IMR-90 (cell line): ENCODE measurements at regions not wholly inside any gene's neighbourhood (a gene's known extent, or its start where the extent isn't known, plus 50 kb on each side); places are given as distances from the start of the nearest gene placed in this dataset.

ENCODE experiments used
- ATAC-seq: fragments of 200-7000 bp; cut with Tn5 transposase; 2 replicates; pipeline ENCODE4 v1.9.1; 2020; ENCODE audit warnings: low read depth, mild to moderate bottlenecking, moderate library complexity
- BruUV-seq: library from RNA; stranded (reverse); fragments of 400-500 nt; replicated peaks from 2 replicates; lab custom pipeline; 2021; lab: Mats Ljungman, UMichigan
- CTCF ChIA-PET: fragments of 300-600 bp; formaldehyde crosslinking; extraction: SDS; loops from one replicate; lab custom pipeline; 2021; ENCODE audit warnings: antibody characterized with exemption; lab: Yijun Ruan, JAX
- POLR2A ChIA-PET: fragments of 300-600 bp; sonication (Branson Sonifier 250); formaldehyde crosslinking; loops from one replicate; lab custom pipeline; 2022; ENCODE audit warnings: antibody characterized with exemption; ENCODE audit not compliant: unreplicated experiment; lab: Charles Lee
- DNase-seq: peaks from one replicate; pipeline ENCODE4 v3.0.0; 2013
- H2AFZ ChIP-seq: replicated peaks from 2 replicates; pipeline ENCODE3; 2013; ENCODE audit warnings: low read length, mild to moderate bottlenecking; ENCODE audit not compliant: poor library complexity
- H2AK5ac ChIP-seq: 2 replicates; pipeline ENCODE4 v1.6.1; 2013; ENCODE audit warnings: low read depth, low read length, inconsistent platforms
- H2AK9ac ChIP-seq: replicated peaks from 2 replicates; pipeline ENCODE3; 2013; ENCODE audit warnings: mild to moderate bottlenecking, low read depth, low read length, moderate library complexity; ENCODE audit not compliant: poor library complexity
- H2BK120ac ChIP-seq: 2 replicates; pipeline ENCODE4 v1.6.1; 2013; ENCODE audit warnings: low read depth, low read length, inconsistent platforms
- H2BK15ac ChIP-seq: 3 replicates; pipeline ENCODE4 v1.6.1; 2013; ENCODE audit warnings: low read depth, low read length, inconsistent platforms
- H2BK20ac ChIP-seq: 2 replicates; pipeline ENCODE4 v1.6.1; 2013; ENCODE audit warnings: low read depth, mild to moderate bottlenecking, inconsistent platforms, low read length, moderate library complexity
- H2BK5ac ChIP-seq: 2 replicates; pipeline ENCODE4 v1.6.1; 2013; ENCODE audit warnings: mild to moderate bottlenecking, low read depth, low read length, inconsistent platforms; ENCODE audit not compliant: poor library complexity, severe bottlenecking
- H3K14ac ChIP-seq: replicated peaks from 2 replicates; pipeline ENCODE4 v1.6.1; 2013; ENCODE audit warnings: low read depth, low read length, inconsistent platforms
- H3K18ac ChIP-seq: 2 replicates; pipeline ENCODE4 v1.6.1; 2013; ENCODE audit warnings: low read depth, low read length, control low read depth
- H3K23ac ChIP-seq: 2 replicates; pipeline ENCODE4 v1.6.1; 2013; ENCODE audit warnings: low read depth, low read length, inconsistent platforms
- H3K27ac ChIP-seq: 2 replicates; pipeline ENCODE4 v1.5.1; 2013; ENCODE audit warnings: mild to moderate bottlenecking, control low read depth, low read length; ENCODE audit not compliant: insufficient read depth
- H3K27me3 ChIP-seq: 2 replicates; pipeline ENCODE4 v1.6.1; 2013; ENCODE audit warnings: low read length; ENCODE audit not compliant: control insufficient read depth, insufficient read depth
- H3K36me3 ChIP-seq: 2 replicates; pipeline ENCODE4 v1.6.1; 2013; ENCODE audit warnings: low read length, mixed read lengths; ENCODE audit not compliant: control insufficient read depth, insufficient read depth
- H3K4ac ChIP-seq: 2 replicates; pipeline ENCODE4 v1.6.1; 2013; ENCODE audit warnings: low read depth, low read length, inconsistent platforms
- H3K4me1 ChIP-seq: 2 replicates; pipeline ENCODE4 v1.6.1; 2013; ENCODE audit warnings: low read length, mixed read lengths; ENCODE audit not compliant: control insufficient read depth, insufficient read depth
- H3K4me2 ChIP-seq: 2 replicates; pipeline ENCODE4 v1.6.1; 2013; ENCODE audit warnings: low read depth, mild to moderate bottlenecking, control low read depth, low read length, moderate library complexity
- H3K4me3 ChIP-seq: 2 replicates; pipeline ENCODE4 v1.5.1; 2013; ENCODE audit warnings: low read depth, mild to moderate bottlenecking, control low read depth, low read length, moderate library complexity; ENCODE audit not compliant: insufficient read depth
- H3K56ac ChIP-seq: 2 replicates; pipeline ENCODE4 v1.6.1; 2013; ENCODE audit warnings: low read length, inconsistent platforms; ENCODE audit not compliant: insufficient read depth; ENCODE audit errors: extremely low read depth
- H3K79me1 ChIP-seq, 2 experiments: 2 replicates each; pipeline ENCODE4 v1.6.1; 2013; ENCODE audit warnings: low read length in 2 of 2, inconsistent platforms in 1 of 2, low read depth in 1 of 2
- H3K9ac ChIP-seq: 2 replicates; pipeline ENCODE4 v1.6.1; 2013; ENCODE audit warnings: low read depth, low read length, control low read depth
- H3K9me1 ChIP-seq: 2 replicates; pipeline ENCODE4 v1.6.1; 2013; ENCODE audit warnings: low read length, inconsistent platforms; ENCODE audit not compliant: insufficient read depth
- H3K9me3 ChIP-seq: 2 replicates; pipeline ENCODE4 v1.6.1; 2013; ENCODE audit warnings: low read length; ENCODE audit not compliant: control insufficient read depth, insufficient read depth
- H4K20me1 ChIP-seq: 2 replicates; pipeline ENCODE4 v1.6.1; 2013; ENCODE audit warnings: low read length, inconsistent platforms; ENCODE audit not compliant: insufficient read depth
- H4K5ac ChIP-seq: 2 replicates; pipeline ENCODE4 v1.6.1; 2013; ENCODE audit warnings: mild to moderate bottlenecking, low read depth, low read length, control low read depth
- H4K8ac ChIP-seq, 2 experiments: 2 replicates each; pipeline ENCODE4 v1.6.1; 2013; ENCODE audit warnings: low read depth in 2 of 2, low read length in 2 of 2, control low read depth in 1 of 2, inconsistent platforms in 1 of 2
- H4K91ac ChIP-seq: 2 replicates; pipeline ENCODE4 v1.6.1; 2013; ENCODE audit warnings: low read depth, low read length, inconsistent platforms; ENCODE audit not compliant: insufficient read depth
- BHLHE40 ChIP-seq: fragments of 150-350 bp; IDR thresholded peaks from 2 replicates; pipeline ENCODE4 v1.6.1; 2016; ENCODE audit warnings: mild to moderate bottlenecking, low read depth, low read length
- CHD1 ChIP-seq: IDR thresholded peaks from 2 replicates; pipeline ENCODE4 v1.6.1; 2012; ENCODE audit warnings: low read depth, low read length, improper control_type of control experiment
- CTCF ChIP-seq: conservative IDR thresholded peaks from 2 replicates; pipeline ENCODE4 v1.5.1; 2012; ENCODE audit warnings: mild to moderate bottlenecking, low read depth, low read length, improper control_type of control experiment
- ELK1 ChIP-seq: fragments of 150-350 bp; IDR thresholded peaks from 2 replicates; pipeline ENCODE4 v1.6.1; 2016; ENCODE audit warnings: low read depth, mild to moderate bottlenecking, low read length, moderate library complexity, borderline replicate concordance
- MAFK ChIP-seq: IDR thresholded peaks from 2 replicates; pipeline ENCODE4 v1.6.1; 2012; ENCODE audit warnings: low read depth, low read length, improper control_type of control experiment
- MXI1 ChIP-seq: IDR thresholded peaks from 2 replicates; pipeline ENCODE4 v1.6.1; 2012; ENCODE audit warnings: low read depth, mild to moderate bottlenecking, low read length, moderate library complexity, borderline replicate concordance
- NFE2L2 ChIP-seq: fragments of 150-350 bp; IDR thresholded peaks from 2 replicates; pipeline ENCODE4 v1.6.1; 2016; ENCODE audit warnings: low read depth, mild to moderate bottlenecking, low read length
- WGBS, 2 experiments: methylation state at CpG; one replicate each; pipeline versions ENCODE4 v1.1.5 to v1.1.7; 2013; ENCODE audit warnings: missing lambda C conversion rate in 2 of 2; ENCODE audit not compliant: insufficient read length in 1 of 2; ENCODE audit errors: extremely low coverage in 2 of 2; 5-methylcytosine and 5-hydroxymethylcytosine counted together
- dilution Hi-C: fragments of 300-500 bp; cut with HindIII; formaldehyde crosslinking; loops from one replicate; pipeline ENCODE4 v1.14.3; 2018; ENCODE audit warnings: low sequenced_read_pairs; ENCODE audit not compliant: unreplicated experiment
- in situ Hi-C: fragments of 300-500 bp; cut with MboI; formaldehyde crosslinking; loops from 3 replicates; pipeline ENCODE4 v1.14.3; 2019; ENCODE audit warnings: low sequenced_read_pairs, inconsistent platforms, mixed read lengths
- intact Hi-C: fragments of 100-400 bp; cut with micrococcal nuclease; formaldehyde crosslinking; loops from 2 replicates; pipeline ENCODE4 v1.10.0; 2022

- intact Hi-C loops (no loop called here), in situ Hi-C loops (no loop called here), dilution Hi-C loops (no loop called here)
- no peak overlapping the region for H2AFZ ChIP-seq
- WGBS, 2 experiments, result no CpG with 5 or more reads among the region's 1 CpG
- H3K23ac ChIP-seq, result no peak overlapping the region
- ChIA-PET CTCF (no interaction called here), POLR2A (no interaction called here)
- TF ChIP-seq MAFK (peak; percentile 99), CHD1 (no peak), ELK1 (no peak), BHLHE40 (no peak), CTCF (no peak), MXI1 (no peak), NFE2L2 (no peak)
- H3K9ac ChIP-seq, result no peak overlapping the region
- H3K56ac ChIP-seq, result no peak overlapping the region
- H3K14ac ChIP-seq, result no peak overlapping the region
- no peak overlapping the region for H2AK9ac ChIP-seq
- no peaks in the 10 kb centered on the region for H3K9me1 ChIP-seq
- H4K20me1 ChIP-seq, result no peaks in the 10 kb centered on the region
- H4K8ac ChIP-seq, result no peak overlapping the region
- no peaks in the 10 kb centered on the region for H3K27me3 ChIP-seq
- no peaks in the 10 kb centered on the region for H3K79me1 ChIP-seq
- DNase-seq, result peak; percentile 76
- H3K4me1 ChIP-seq, result peaks cover 3% of the 10 kb centered on the region
- H2BK15ac ChIP-seq, result no peak overlapping the region
- no peak overlapping the region for H4K91ac ChIP-seq
- H3K4ac ChIP-seq, result no peak overlapping the region
- H3K36me3 ChIP-seq, result no peaks in the 10 kb centered on the region
- H2BK120ac ChIP-seq, result no peak overlapping the region
- H3K9me3 ChIP-seq, result no peaks in the 10 kb centered on the region
- H3K27ac ChIP-seq, result no peak overlapping the region
- H4K5ac ChIP-seq, result no peak overlapping the region
- no peak overlapping the region for H3K4me2 ChIP-seq
- H2BK20ac ChIP-seq, result no peak overlapping the region
- H2BK5ac ChIP-seq, result no peak overlapping the region
- no peak overlapping the region for H3K4me3 ChIP-seq
- H2AK5ac ChIP-seq, result no peak overlapping the region
- H3K18ac ChIP-seq, result no peak overlapping the region
- ATAC-seq, result no peak
- no TSS peak for BruUV-seq
Observed at GRCh38 chr10:4111643-4112042, 326.6 kb upstream of the KLF6 start.
